ENCODE measurements at regions not wholly inside any gene's neighbourhood (a gene's known extent, or its start where the extent isn't known, plus 50 kb on each side); places are given as distances from the start of the nearest gene placed in this dataset.

DNA sequence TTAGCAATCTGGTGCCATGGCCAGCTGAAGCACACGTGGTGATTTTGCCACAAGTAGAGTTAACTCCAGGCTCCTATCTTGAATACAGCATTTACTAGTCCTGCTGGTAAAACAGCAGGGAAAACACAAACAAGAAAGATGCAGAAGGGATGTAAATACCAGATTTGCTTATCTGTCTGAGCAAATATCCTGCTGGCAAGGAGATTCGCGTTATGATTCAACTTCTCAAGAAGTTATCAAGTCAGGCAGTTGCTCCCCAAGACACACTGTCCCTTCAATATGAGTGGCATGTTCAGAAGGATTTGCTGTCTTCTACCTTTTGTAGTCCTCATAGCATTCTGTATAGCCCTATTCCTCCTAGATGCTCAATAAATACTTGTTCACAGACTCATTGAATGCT, 171.2 kb upstream of the EGLN3 start:
- DNase-seq = no peak

DNA sequence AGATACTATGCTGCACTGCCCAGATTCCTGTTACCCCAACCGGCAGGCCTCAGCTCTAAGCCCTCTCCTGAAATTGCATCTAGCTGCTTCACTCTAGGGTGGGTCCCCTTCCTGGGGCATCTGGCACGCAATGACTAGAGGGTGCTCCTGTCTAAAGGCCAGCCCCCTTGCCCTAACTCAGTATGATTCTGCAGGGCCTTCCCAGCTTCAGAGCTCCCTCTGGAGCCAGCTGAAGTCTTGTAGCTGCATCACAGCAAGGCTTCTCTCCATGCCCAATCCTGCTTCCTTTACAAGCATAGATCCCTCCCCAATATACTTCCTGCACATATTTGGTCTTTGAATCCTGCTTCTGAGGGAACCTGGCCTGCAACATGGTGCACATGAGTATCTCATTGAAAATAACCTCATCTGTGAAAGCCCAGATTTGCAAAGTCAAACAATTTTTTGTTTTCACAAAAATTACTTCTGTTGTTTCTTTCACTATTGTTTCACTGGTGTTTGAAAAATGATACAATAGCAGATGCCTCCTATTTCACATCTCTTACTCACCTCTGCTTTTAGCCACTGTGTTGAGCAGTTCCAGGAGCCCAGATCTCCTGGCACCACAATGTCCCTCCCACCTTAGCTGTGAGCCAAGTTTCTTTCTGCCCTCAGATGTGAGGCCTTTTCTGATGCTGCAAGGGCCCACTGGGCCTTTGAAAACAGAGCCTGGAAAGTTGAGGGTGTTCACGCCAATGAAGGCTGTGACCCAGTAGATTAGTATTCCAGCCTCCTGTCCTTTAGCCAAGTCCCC, 169.5 kb upstream of the EGLN3 start:
- DNase-seq = no peak

DNA sequence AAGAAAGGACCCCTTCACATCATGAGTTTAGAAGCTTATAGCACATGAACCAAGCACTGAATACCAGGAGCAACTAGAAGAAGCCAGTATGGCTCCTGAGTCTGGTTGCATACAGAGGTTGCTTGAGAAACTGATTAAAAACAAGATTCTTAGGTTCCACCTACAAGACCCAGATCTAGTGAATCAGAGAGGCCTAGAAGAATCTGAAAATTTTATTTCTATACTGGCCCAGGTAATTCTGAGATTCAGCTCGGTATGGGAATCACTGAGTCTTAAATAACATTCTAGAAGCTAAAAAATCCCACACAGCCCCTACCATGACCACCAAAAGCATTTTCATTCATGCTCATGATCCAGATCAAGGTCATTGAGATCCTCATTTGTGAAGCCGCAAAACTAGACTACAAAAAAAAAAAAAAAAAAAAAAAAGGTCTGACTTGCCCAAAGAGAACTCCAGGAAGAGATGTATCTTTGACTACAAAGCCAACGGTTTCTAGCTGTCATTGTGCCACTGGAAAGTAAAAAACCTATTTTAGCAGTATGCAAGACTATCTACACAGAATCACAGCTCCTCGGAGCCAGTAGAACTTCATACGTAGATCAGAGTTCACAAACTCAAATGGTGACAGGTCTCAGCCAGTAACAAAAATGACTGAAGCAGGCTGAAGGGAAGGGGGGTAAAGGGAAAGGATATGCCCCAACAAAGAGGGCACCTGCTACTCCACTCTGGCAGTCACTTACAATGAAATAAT, 168.4 kb upstream of the EGLN3 start:
- no peak for DNase-seq

DNA sequence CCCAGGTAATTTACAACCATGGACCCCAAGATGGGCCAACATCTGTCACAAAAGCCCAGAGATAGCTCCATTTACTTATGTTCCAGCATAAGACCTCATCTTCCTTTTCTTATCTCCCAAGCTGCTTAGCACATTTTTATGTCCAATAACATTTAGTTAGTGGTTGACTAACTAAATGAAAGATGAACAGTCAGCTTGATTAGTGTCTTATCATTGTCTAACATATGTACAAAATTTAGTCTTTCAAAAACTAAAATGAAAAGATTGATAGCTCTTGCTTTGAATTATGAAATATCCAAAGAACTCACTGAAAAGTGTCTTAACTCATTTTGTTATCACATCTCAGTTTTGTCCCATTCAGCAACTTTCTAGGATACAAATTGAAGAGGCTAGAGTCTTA, 163.1 kb upstream of the EGLN3 start:
- no peak for DNase-seq

DNA sequence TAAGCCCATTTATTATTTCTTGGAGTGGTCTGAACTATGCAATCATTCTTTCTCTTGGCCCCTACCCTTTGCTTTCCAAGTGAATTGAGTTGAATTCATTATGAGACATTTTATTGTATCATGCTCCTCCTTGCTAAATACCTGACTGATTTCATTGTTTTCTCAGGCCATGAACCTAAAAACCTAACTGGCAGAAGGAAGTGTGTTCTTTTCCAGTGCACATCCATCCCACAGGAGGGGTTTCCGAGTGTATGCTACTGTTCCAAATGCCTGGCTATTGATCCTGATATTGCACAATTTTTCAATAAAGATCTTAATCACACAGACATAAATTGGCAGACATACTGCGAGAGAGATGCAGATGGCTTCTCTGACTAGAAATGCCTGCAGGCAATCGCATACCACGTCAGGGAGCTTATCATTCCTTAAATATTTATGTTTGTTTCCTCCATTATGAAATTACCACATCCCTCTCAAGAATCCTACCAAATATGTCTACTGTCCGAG, 162.2 kb upstream of the EGLN3 start:
- DNase-seq = no peak

DNA sequence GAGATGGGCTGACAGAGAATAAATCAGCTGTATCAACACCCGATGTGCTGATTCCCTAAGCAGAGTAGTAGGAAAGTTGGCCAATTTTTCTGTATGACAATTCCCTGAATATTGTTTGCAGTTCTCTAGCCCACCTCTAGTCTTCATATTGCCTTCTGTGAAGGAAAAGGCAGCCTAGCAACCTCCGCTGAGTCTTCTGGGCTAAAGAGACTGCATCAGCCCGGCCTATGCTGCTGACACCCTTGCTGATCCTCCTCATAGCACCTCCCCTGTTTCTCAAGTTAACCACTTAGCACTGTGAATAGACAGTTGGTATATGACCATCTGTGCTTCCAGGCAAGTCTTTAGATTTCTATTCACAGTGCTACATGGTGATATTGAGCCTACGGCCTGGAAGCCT, 161.1 kb upstream of the EGLN3 start:
- no peak for DNase-seq

DNA sequence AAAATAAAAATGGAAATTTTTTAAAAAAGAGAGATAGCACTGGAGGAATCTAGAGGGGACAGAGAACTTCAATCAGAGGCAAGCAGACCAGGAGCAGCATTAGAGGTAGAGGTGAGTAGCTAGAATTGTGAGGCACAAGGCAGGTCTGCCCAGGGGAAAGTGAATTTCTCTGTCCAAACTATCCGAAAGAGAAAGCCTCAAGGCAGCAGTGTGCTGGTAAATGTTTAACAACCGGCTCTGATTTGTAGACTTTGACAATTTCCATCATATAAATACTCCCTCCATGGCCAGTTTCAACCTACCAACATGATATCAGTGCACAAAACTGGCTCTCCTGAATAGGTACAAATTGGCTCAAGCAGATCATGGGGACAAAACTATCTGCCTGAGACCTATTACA, 160.6 kb upstream of the EGLN3 start:
- no peak for DNase-seq

DNA sequence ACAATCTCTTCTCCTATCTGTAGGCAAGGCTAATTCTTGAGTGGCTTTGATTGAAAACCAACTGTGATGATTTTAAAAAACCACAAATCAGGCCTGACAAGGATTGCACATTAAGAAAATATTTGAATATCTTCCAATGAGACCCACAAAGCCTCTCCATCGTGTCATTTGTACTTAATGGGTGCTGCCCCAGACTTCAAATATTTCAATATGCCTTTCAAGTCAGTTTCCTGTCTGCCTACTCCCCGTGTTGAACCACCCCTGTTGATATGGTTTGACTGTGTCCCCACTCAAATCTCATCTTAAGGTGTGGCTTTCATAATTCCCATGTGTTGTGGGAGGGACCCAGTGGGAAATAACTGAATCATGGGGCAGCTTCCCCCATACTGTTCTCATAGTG, 159.7 kb upstream of the EGLN3 start:
- DNase-seq = no peak

DNA sequence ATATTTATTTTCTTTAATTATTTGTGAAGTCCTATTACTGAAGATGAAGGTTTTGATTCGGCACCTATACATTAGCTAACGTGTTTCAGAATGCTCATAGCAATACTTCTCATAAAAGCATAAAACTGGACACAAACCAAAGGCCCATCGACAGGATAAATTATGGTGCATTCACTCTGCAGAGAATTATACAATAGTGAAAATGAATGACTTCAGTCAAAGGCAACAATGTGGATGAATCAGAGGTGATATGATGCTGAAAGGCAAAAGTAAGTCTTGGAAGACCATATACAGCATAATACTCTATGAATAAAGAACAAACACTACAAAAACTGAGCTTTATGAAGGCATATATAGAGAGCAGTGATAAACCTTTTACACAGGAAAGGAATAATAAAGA, 156.6 kb upstream of the EGLN3 start:
- DNase-seq = no peak

DNA sequence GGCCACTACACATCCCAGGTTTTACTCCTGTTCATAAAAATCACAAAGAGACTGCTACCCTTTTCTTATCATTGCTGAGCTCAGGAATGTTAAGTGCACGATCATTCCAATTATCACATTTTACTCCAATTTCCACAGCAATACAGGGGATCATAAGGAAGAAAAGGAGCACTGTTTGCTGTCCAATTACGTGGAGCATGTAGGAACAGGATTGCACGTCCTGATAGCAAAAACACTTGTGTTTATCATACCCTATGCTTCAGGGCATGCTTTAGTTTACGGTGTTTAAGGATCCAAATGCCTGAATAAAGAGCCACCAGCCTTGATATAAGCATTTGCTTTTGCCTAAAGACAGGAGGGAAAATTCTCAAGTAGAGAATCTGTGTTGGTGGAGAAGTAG, 155.4 kb upstream of the EGLN3 start:
- DNase-seq = no peak

DNA sequence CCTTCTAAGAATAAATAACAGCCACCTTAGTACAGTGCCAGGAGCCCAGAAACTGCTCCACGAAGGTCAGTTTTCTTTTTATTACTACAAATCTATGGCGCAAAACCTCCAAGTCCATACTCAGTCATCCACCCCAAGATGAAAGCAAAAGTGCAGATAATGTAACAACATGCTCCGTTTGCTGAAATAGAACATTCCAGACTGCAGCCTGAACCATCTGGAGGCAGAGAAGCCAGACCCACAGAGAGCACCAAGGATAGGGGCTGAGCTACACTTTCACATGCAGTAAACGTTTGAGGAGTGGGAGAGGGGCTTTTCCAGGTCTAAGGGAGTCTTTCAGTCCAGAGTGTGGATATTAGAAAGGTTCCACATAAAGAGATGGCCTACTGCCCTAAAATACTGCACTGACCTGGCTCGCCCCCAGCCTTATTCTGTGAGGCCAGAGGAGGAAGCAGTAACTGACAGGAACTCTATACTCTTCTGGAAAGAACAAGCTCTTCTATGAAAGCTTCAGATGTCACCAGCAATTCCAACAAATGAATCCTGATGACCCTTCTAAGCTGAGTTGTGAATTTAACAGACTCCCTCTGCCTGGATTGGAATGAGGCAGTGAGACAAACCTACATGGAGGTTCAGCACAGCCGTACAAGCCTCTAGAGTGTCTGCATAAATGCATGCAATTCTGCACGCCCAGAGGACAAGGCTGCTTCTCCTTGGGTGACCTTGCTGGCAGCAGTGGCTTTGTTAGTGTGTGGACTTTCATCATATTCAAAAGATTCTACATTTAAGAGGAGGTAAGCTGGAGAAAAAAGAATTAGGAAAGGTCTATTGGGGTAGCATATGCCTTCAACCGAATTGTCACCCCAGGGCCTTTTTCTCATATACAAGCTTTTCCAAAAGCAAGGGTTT, 153.9 kb upstream of the EGLN3 start:
- DNase-seq = no peak

DNA sequence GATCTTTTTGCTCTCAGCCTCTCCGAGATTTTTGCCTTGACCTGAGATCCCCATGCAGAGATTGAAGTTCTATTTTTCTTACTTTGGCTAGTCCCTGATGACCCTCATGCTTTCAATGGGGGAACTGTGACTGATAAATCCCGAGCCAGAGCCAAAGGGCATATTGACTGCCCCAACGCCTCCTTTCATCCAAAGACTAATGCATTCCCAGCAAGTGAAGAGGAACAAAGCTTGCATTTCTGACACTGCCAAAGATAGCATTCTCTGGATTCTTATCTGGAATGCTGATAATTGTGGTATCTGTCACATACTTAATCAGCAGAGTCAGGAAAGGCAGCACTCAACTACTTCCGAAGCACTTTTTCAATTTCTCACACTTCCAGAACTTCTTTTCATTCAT, 152.3 kb upstream of the EGLN3 start:
- no peak for DNase-seq

DNA sequence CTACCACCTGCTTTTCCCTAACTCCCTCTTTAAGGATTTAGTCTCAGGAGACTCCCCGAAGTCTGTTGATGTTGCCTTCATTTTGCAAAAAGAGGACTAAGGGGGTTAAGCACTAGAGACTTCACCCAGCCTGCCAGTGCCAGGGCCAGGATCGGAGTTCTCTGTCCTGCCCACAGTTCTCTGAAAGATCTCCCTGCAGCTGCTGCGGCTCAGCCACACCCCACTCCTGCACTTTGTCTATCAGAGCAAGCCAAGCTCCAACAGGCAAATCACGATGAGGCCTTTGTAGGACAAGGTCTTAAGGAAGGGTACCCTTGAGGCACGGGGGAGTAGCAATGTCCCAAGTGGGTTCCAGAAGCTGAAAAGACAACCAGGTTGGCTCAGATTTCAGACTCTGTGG, 148.8 kb upstream of the EGLN3 start:
- no peak for DNase-seq

DNA sequence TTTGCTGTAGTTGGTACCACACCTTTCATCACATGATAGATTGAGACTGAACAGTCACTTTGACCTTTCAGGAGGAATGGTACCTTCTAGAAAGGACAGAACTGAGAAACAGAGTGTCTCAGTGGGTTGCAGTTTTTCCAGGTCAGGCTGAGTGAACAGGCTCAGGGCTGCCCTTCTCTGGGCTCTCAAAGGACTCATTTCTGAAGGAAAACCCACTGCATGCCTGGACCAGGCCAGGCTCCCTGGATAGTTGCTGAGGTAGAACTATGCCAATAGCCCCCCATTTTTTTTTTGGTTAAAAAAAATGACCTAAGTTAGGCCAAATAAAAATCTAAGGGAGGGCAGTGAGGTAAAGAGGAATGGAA, 148.1 kb upstream of the EGLN3 start:
- DNase-seq = no peak

DNA sequence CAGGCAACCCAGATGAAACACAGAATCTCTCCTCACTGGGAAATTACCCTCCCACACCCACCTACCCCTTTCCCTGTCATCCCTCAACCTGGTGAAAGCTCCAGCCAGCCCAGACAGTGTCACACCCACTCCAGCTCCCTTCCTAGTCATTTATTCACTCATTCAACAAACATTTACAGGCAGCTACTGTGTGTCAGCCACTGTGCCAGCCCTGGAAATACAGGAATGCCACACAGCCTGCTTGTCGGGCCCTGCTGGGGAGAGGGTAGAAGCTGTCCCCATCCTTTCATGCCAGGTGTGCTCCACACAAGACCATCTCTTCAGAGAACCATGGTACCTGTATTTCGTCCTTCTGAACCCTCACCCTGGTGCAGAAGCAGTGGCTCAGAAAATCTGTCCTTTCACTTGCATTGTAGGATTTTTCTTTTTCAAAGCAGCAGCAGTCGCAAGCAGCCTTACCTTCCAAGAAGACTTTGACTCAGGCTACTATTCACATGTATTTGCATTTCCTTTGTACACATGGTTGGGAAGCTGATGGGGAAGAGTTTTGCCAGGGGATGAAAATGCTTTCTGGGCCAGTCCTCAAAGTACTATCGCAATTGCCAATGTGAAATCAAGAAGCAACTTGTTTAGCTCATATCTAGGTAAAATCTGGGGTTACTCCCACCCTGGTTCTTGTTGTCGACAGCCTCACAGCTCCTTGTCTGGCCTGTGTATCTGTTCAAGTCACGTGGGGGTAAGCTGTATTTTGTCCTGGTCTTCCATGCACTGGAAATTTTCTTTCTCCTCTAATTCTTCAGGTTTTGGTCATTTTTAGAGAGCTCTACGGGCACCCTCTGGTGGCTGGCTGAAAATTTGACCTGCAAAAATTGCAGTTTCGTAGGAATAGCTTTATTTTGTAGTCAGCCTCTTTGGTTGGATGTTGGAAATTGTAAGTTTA, 147.4 kb upstream of the EGLN3 start:
- DNase-seq = no peak

DNA sequence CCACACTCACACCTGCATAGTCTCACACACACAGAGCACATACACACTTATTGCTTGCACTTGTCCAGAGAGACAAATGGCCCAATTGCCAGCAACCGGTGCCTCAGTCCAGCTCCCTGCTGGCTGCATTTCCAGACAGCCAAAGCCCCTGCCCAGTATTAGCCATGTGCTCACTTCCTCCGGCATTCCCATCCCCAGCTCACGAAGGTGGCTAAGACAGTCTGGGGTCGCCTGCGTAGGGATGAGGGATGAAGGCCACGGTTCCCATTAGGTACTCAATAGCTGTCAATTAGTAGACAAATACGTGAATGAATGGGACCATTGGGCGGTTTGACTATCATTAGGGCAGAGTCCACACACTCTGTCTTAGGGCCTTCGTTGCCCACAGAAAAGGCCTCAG, 146.8 kb upstream of the EGLN3 start:
- no peak for DNase-seq

DNA sequence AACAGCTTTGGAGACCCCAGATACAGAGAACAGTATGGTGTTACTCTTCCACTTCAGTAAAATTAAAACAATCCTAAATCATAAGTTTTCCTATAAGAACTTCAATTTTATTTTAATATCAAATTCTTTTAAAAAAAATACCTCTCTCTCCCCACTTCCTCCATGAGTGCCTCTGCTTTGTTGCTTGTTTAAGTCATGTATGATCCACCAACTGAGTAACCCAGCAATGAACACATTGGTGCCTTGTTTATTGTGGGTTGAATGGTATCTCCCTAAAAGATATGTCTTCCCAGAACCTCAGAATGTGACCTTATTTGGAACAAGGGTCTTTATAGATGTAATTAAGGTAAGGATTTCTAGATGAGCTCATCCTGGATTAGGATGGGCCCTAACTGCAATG, 143.5 kb upstream of the EGLN3 start:
- no peak for DNase-seq

DNA sequence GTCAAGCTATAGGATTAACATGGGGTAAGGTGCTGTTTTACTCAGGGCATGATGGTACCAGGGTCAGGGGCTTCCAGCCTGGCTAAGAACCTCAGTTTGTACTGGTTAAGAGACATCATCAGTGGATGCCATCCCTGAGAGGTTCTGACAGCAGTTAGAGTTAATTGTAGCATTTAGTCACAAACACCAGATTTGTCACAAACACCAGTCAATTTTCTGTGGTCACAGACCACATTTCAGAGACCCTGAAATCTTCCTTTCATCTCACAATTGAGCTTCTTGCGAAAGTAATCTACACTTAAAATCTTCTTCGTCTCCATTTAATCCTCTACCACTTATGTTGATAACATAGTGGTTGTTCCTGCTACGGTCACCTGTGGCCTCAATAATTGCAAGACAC, 143.0 kb upstream of the EGLN3 start:
- DNase-seq = no peak

DNA sequence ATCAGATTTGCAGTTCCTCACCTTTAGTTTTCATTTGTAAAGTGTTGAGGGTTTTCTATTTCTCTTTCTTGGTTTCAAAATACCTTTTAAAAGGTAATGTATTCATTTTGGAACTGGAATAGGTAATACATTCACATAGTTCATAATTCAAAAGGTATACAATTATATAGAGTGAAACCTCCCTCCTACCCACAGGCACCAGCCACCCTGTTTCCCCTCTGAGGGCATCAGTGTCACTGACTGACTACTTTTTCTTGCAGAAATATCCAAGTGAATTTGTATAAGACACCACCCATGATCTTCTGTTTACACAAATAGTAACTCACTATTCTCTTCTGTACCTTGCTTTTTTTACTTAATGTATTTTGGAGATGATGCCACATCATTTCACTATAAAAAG, 139.6 kb upstream of the EGLN3 start:
- no peak for DNase-seq

DNA sequence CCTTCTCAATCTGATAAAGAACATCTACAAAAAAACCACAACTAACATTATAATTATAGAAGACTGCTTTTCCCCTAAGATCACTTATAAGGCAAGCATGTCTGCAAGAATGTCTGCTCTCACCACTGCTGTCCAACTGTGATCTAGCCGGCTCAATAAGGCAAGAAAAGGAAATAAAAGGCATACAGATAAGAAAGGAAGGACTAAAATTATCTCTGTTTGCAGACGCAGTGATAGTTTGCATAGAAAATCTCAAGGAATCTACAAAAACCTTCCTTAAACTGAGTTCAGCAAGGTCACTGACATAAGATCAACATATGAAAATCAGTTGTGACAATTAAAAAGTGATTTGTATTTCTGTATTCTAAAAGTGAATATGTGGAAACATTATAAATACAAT, 138.0 kb upstream of the EGLN3 start:
- DNase-seq = no peak

DNA sequence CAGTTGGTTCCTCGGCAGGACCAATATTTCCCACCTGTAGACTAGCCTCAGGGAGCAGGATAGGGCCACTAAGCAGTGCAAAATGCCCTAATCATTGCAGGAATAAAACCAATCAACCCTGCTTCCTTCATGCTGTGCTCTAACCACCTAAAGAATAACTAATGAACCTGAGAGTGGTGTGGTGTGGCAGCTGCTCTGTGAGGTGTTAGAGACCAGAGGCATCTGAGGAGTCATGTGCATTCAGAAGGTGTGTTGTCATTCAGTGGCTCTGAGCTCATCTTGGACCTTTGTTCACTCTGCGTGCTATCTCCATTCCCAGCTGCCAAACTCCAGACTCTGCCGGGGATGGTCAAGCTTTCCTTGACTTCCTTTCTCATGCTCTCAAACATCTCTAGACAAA, 136.7 kb upstream of the EGLN3 start:
- DNase-seq = no peak

DNA sequence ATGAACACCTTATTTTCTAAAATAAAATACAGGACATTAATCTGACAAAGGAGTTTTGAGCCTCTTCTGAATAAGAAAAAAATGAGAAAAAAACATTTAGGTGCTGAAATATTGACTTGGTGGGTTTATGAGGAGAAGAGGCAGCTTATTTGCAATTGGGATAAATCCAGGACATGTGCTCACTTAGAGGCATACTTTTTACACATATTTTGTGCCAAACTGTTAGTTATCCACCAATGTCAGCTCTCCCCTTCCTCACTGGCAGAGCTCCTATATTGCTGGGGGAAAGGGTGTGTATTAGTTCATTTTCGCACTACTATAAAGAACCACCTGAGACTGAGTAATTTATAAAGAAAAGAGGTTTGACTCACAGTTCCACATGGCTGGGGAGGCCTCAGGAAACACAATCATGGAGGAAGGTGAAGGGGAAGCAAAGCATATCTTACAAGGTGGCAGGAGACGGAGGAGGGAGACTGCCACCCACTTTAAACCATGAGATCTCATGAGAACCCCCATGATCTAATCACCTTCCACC, 135.4 kb upstream of the EGLN3 start:
- no peak for DNase-seq

Data from T-helper 9 cell (primary cell).